Bronchial epithelial cell (primary cell): ENCODE measurements at regions not wholly inside any gene's neighbourhood (a gene's known extent, or its start where the extent isn't known, plus 50 kb on each side); places are given as distances from the start of the nearest gene placed in this dataset.

Experiments
- DNase-seq: peaks from one replicate; pipeline ENCODE4 v3.0.0-alpha.2; 2010; ENCODE audit warnings: low read depth
- FAIRE-seq: peaks from 2 replicates; lab custom pipeline; 2011; peaks lifted over from hg19 to GRCh38; lab: Jason Lieb, UNC
- H3K27me3 ChIP-seq: 2 replicates; pipeline ENCODE4 v1.5.1; 2011; ENCODE audit warnings: low read length; ENCODE audit not compliant: control insufficient read depth, insufficient read depth
- H3K36me3 ChIP-seq: 2 replicates; pipeline ENCODE4 v1.5.1; 2011; ENCODE audit warnings: low read length; ENCODE audit not compliant: control insufficient read depth, insufficient read depth
- H3K4me3 ChIP-seq: 2 replicates; pipeline ENCODE4 v1.5.1; 2011; ENCODE audit warnings: mild to moderate bottlenecking, low read depth, low read length, control low read depth
- TF ChIP-seq, protein P1 (sequence below): IDR thresholded peaks from 2 replicates; pipeline ENCODE4 v1.5.1; 2011; ENCODE audit warnings: mild to moderate bottlenecking, moderate library complexity, low read length, control low read depth, inconsistent platforms; ENCODE audit not compliant: insufficient read depth, severe bottlenecking

GRCh38 chrX:19193565-19193964, 71.3 kb upstream of the ADGRG2 start:
- FAIRE-seq (no peak), DNase-seq (no peak)
- peaks cover 1% of the 10 kb centered on the region for H3K27me3 ChIP-seq
- TF ChIP-seq, protein P1, sequence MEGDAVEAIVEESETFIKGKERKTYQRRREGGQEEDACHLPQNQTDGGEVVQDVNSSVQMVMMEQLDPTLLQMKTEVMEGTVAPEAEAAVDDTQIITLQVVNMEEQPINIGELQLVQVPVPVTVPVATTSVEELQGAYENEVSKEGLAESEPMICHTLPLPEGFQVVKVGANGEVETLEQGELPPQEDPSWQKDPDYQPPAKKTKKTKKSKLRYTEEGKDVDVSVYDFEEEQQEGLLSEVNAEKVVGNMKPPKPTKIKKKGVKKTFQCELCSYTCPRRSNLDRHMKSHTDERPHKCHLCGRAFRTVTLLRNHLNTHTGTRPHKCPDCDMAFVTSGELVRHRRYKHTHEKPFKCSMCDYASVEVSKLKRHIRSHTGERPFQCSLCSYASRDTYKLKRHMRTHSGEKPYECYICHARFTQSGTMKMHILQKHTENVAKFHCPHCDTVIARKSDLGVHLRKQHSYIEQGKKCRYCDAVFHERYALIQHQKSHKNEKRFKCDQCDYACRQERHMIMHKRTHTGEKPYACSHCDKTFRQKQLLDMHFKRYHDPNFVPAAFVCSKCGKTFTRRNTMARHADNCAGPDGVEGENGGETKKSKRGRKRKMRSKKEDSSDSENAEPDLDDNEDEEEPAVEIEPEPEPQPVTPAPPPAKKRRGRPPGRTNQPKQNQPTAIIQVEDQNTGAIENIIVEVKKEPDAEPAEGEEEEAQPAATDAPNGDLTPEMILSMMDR: no peak
- no peak overlapping the region for H3K4me3 ChIP-seq
- H3K36me3 ChIP-seq: no peaks in the 10 kb centered on the region

- peaks cover 1% of the 10 kb centered on the region for H3K27me3 ChIP-seq
- DNase-seq (no peak), FAIRE-seq (no peak)
- no peaks in the 10 kb centered on the region for H3K36me3 ChIP-seq
- no peak overlapping the region for H3K4me3 ChIP-seq
- TF ChIP-seq, protein P1: no peak
Measured at GRCh38 chrX:19194285-19195242, 72.3 kb upstream of the ADGRG2 start.

DNA sequence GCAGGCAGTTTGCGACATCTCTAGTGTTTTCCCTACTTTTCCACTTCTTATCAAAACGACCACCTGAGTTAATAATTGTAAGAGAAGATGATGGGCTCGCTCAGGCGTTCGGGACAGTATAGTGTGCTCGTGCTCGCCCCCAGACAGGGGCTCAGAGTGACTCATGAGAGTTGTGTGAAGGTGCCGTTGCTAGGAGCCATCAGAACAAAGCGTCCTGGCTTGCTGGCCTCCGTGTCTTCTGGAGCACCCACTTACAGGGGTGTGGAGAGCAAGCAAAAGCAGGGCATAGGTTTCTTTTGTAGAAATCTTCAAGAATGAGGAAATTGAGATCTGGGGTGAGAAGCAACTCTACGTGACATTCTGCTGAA, 73.0 kb upstream of the ADGRG2 start:
- TF ChIP-seq, protein P1: no peak
- no peak overlapping the region for H3K4me3 ChIP-seq
- no peak for DNase-seq
- FAIRE-seq: no peak
- H3K36me3 ChIP-seq: no peaks in the 10 kb centered on the region
- peaks cover 1% of the 10 kb centered on the region for H3K27me3 ChIP-seq

- Histone ChIP-seq H3K4me3 (no peak overlapping the region), H3K27me3 (peaks cover 1% of the 10 kb centered on the region), H3K36me3 (no peaks in the 10 kb centered on the region)
- TF ChIP-seq, protein P1: no peak
- FAIRE-seq: no peak
- no peak for DNase-seq
Measured at GRCh38 chrX:19198473-19198872, 76.2 kb upstream of the ADGRG2 start.

GRCh38 chrX:19202171-19202570, 79.9 kb upstream of the ADGRG2 start:
- FAIRE-seq: no peak
- H3K4me3 ChIP-seq: no peak overlapping the region
- H3K36me3 ChIP-seq: no peaks in the 10 kb centered on the region
- TF ChIP-seq, protein P1: no peak
- no peaks in the 10 kb centered on the region for H3K27me3 ChIP-seq
- no peak for DNase-seq
